CD4-positive, alpha-beta T cell treated with Interleukin-6 for 4 hours (primary cell): ENCODE measurements at regions not wholly inside any gene's neighbourhood (a gene's known extent, or its start where the extent isn't known, plus 50 kb on each side); places are given as distances from the start of the nearest gene placed in this dataset.
"Not testable (repeated sequence)": the region's sequence is repeated elsewhere in the genome, so short reads cannot be mapped to it uniquely, and the experiment has no call there.

Experiments used
- DNase-seq: peaks from one replicate; pipeline ENCODE4 v3.0.0-alpha.2; 2020; ENCODE audit warnings: mixed read lengths

DNA sequence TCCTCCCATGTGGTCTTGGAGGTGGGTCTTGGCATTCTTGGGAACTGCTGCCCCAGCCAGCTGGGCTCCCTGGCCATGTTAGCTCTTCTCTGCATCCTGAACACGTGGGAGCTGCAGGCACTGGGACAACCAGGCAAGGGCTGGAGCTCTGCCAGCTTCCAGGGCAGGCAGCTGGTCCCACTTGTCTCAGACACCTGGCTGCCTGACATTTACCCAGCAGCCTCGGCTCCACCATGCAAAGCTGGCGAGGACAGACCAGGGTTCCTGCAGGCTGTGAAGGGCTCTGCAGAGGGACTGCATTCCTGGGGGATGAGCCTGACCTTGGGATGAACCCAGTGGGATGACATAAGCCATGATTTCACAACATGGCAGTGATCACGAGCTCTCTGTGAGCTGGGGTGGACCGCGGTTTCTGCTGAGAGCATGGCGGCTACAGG is 99.0 kb upstream of the TSHZ3 start:
- DNase-seq: no peak

DNA sequence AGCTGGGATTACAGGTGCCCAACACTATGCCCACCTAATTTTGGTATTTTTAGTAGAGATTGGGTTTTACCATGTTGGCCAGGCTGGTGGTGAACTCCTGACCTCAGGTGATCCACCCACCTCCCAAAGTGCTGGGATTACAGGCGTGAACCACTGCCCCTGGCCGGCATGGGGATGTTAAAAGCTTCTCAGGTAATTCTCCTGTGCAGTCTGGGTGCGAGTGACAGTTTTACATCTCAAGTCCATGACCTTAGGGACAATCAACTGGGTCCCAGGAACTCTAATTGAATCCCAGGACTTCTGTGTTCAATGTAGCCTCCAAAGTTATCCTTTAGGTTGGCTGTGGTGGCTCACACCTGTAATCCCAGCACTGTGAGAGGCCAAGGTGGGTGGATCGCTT is 100.1 kb upstream of the TSHZ3 start:
- no peak for DNase-seq

DNA sequence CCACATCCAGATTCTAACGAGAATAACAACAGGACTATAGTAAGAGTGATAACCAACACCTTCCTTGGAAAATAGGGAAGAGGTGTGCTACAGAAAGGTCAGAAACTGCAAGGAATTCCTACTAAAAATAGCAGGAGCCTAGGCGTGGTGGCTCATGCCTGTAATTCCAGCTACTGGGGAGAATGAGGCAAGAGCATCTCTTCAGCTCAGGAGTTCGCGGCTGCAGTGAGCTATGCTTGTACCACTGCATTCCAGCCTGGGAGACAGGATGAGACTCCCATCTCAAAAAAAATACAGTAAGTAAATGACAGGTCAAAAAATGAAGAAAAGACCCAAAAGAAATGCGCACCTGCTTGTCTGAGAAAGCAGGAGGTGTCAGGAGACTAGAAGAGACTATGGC is 101.5 kb upstream of the TSHZ3 start:
- no peak for DNase-seq

DNA sequence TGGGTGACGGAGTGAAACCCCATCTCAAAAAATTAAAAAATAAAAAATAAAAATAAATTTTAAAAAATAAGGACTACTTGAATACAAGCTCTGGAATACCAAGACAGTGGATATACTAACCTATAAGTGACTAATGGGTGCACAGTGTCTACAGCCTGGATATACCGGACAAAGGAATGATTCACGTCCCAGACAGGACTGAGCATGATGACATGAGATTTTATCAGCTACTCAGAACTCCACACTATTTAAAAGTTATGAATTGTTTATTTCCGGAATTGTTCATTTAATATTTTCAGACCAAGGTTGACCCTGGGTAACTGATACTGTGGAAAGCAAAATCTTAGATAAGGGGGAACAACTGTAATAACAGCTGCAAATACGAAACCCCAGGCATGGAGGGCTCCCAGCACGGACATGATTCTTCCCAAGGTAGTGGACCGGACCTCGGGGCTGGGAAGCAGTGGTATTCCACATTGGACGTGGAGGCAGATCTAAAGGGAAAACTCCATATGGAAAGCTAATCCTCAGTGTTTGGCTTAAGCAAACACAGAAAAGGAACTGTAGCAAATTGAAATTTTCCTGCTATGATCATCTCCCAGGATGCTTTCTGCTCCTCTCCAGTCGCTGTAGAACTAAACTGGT is 102.6 kb upstream of the TSHZ3 start:
- DNase-seq: no peak

DNA sequence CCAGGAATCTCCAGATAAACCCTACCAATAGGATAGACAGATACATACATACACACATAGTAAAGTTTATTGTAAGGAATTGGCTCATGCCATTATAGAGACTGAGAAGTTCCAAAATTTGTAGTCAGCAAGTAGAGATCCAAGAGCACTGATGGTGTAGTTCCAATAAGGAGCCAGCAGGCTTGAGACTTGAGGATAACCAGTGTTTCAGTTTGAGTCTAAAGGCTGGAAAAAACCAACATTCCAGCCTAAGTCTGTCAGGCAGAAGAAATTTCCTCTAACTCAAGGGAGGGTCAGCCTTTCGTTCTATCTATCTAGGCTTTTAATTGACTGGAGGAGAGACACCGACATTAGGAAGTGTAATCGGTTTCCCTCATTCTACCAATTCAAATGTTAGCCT is 110.2 kb upstream of the TSHZ3 start:
- DNase-seq: no peak

DNA sequence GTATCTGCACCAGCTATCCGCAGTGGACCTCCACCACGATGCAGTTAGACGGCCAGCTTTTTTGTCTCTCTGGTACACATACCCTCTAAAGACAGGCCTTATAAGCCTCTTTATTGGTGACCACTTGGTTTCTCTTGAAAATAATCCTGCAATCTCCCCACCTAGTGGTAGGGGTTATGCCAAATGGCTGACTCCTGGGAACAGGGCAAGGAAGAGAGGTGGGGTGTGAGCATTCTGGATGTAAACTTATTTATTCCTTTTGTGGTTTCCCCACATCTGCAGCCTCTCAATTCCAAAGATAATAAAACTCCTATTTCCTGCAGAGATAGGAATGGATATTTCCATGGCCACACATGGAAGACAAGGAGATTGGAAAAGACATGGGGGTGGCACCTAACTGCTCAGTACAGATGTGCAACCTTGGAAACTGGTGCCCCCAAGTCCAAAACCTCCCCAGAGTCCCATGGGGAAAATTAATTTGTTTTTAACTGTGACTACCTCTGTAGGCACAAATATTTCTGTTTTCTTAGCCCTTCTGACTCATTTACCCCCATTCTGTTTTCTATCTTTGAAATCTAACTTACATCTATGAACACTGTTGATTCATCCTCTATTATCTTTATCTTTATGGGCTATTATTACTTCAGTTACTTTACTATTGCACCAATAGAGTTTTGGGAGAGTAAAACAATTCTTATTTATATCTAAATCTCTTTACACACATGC is 112.7 kb upstream of the TSHZ3 start:
- no peak for DNase-seq

DNA sequence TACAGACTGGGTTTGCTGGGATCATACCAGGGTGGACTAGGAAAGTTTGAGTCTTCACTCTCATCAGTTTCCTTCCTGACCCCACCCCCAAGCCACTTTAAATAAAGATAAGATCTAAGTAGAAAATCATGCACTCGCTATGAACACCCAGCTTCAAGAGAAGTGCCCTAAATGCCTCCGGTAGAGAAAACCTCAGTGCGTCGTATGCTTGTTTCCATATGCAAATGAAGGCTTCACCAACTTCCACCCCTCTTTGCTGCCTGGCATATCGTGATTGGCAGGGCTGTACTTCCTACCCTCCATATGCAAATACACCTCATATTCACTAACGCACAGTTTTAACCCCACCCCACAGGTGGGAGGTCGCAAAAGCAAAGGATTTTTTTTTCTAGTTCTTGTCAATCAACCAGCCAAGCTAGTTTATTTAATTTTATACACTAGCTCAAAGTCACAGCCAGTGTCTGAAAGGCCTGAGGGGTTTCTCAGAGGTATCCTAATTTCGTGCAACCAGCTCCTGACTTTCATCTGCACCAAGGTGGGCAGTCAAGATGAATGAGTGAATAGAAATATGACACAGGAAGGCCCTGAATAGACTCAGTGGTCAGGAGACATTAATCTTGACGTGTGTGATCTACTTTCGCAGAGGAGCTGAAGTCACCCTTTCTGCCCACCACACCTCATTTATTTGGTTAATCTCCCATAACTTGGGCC is 121.1 kb upstream of the TSHZ3 start:
- no peak for DNase-seq

DNA sequence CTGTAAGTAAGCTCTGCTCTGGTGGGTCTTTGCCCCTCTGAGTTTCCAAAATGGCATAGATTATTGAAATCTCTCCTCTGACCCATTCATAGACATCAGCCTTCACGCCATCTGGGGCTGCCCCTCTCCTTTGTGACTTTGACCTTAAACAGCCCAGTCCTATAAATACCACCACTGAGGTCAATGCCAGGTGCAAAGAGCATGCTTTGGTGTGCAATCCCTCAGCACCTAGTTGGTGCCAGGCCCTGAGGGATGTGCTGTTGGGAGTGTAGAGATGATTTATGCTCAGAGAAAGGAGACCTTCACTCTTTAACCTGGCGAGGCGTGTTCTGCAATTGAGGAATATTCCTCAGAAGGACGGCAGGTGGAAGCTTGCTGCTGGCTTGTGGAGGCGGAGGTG is 121.7 kb upstream of the TSHZ3 start:
- no peak for DNase-seq

DNA sequence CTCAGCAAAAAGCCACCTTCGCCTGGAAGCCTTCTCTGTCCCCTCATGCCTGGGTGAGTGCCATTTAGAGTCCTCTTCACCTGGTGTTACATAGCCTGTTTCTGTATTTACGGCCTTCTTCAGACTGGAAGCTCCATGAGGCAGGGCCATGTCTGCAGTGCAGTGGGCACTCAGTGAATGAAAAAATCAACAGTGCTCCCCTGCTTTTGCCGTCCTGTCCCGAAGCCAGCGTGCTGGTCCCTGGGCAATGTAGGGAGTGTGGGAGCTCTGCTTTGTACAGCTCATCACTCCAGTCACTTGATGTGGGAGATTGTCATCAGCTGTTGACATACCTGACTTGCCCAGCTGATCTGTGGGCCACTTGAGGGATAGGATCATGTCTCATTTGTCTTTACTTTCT is 129.0 kb upstream of the TSHZ3 start:
- no peak for DNase-seq

DNA sequence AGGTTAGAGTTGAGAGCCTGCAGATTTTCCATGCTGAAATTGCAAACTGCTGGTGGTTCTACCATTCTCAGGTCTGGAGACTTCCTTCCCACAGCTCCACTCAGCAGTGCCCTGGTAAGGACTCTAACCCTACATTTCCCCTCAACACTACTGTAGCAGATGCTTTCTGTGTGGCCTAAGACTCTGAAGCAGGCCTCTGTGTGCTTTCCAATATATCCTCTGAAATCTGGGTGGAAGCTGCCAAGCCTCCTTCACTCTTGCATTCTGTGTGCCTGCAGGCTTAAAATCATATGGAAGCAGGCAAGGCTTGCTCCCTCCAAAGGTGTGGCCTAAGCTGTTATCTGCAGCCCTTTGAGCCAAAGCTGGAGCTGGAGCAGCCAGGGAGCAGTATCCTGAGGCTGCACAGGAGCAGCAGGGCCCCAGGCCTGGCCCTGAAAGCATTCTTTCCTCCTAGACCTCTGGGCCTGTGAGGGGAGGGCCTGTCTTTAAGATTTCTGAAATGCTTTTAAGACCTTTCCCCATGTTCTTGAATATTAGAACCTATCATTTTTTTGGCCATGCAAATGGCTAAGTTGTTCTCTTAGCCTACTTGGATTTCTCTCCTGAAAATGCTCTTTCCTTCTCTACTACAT is 134.1 kb upstream of the TSHZ3 start:
- no peak for DNase-seq

DNA sequence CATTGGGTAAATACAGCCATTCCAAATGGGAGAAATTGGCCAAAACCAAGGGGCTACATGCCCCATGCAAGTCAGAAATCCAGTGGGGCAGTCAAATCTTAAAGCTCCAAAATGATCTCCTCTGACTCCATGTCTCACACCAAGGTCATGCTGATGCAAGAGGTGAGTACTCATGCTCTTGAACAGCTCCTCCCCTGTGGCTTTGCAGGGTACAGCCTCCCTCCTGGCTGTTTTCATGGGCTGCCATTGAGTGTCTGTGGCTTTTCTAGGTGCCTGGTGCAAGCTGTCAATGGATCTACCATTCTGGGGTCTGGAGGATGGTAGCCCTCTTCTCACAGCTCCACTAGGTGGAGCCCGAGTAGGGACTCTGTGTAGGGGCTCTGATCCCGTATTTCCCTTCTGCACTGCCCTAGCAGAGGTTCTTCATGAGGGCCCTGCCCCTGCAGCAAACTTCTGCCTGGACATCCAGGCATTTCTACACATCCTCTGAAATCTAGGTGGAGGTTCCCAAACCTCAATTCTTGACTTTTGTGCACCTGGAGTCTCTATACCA is 135.7 kb upstream of the TSHZ3 start:
- DNase-seq: not testable (repeated sequence)

DNA sequence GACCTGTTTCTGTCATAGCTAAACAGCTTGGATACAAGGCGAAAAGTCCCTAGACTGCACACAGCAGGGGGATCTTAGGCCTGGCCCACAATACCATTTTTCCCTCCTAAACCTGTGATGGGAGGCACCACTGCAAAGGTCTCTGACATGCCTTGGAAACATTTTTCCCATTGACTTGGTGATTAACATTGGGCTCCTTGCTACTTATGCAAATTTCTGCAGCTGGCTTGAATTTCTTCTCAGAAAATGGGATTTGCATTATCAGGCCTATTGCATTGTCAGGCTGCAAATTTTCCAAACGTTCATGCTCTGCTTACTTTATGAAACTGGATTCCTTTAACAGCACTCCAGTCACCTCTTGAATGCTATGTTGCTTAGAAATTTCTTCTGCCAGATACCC is 136.2 kb upstream of the TSHZ3 start:
- DNase-seq: no peak

DNA sequence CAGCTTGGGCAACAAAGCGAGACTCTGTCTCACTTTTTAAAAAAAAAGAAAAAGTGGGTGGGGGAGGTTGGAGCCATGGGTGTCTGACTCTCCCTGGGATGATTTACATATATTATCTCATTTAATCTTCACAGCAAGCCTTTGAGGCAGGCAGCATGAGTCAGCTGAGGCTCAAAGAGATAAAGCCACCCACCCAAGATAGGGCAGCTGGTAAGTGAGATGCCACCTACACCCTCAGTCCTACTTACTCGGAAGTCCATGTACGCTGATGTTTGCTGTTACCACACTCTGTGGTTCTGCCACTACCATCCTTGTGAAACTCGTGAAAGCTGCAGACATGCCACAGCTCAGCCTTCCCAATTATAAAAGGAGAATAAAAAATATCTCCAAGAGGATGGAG is 142.0 kb upstream of the TSHZ3 start:
- no peak for DNase-seq

DNA sequence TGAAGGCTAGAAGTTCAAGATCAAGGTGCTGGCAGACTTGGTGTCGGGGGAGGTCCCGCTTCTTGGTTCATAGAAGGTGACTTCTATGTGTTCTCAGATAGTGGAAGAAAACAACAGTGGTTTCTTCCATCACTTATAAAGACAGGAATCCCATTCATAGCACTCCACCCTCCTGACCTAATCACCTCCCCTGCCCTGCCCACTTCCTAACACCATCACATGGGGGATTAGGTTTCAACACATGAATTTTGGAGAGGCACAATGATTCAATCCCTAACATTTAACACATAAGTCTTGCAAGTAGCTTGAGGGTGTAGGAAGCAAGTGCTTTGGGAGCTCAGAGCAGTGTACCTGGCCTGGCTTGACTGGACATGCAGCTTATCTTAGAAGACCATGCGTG is 142.8 kb upstream of the TSHZ3 start:
- no peak for DNase-seq

DNA sequence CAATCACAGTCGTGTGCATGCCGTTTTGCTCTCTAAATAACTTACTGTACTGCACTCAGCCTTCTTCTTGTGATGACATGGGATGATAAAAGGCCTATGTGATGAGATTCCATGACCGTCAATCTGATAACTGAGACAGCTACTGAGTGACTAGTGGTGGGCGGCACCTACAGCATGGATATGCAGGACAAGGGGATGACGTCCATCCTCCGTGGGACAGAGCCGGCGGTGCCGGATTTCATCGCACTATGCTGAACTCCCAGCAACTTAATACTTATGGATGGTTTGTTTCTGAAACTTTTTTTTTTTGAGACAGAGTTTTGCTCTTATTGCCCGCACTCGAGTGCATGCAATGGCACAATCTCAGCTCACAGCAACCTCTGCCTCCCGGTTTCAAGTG is 146.8 kb upstream of the TSHZ3 start:
- DNase-seq: no peak

DNA sequence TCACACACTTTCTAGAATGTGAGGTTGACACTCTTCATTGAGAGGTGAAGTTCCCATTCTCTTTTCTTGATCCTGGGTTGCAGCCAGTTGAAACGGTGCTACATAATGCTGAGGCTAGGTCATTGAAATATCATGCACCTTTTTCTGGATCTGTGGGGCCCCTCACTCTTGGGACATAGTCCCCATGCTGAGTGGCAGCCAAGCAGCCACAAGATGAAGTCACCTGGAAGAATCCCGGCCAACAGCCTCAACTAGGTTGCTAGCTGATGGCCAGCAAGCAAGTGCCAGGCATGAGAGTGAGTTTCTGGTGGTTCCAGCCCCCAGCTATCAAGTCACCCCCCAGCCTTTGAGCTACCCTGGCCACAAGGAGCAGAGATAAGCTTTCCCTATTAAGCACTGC is 148.5 kb upstream of the TSHZ3 start:
- no peak for DNase-seq

DNA sequence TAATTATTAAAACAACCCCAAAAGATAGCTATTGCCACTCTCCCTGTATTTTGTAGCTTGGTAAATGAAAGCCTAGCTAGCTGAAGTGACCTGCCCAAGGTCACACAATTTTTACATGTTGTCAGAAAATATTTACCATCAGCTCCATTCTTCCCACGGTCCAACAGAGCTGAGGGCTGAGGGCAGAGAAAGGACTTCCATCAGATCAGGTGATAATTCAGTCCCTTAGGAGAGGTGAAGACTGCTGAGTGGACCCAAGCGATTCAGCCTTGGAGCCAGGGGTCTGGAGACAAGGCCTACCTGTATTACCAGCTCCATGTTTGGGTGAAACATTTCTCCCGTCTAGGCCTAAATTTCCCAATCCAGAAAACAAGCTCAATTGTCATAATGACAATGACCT is 149.5 kb upstream of the TSHZ3 start:
- DNase-seq: no peak

DNA sequence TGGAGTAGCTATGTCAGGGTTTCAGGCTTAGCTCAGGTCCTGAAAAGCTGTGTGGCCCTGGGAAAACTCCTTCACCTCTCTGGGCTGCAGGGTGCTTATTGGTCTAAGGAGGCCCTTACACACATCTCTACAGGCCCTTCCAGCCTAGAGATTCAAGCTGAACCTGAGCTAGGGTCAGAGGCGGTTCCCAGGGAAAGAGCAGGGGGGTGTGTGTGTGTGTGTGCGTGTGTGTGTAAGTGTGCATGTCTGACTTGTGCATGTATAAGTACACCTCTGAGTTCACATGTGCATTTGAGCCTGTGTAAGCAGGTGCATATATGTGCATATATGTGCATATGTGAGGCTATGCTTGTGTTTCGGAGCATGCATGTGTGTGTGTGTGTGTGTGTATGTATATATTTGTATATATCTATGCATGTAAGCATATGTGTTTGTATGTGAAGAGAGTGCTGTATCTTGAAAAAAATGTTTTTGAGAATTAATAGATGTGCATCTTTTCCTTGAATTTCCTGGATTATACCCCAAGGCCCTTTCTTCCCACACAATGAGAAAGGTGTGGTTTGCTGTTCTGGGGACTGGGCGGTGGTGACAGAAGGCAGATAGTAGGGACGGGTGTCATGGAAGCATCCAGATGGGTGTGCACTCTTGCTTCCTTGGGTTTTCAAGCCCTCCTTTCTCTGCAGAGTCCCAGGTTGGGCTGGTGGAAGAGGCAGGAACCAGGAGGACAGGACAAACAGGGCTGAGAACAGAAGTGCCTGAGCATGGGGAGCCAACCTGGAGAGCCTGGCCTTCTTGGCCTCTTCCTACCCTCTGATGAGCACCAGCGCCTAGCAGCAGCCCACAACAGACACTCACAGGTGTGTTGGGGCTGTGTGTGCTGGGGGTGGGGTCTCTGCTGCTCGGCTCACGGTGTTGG is 150.3 kb upstream of the TSHZ3 start:
- no peak for DNase-seq

DNA sequence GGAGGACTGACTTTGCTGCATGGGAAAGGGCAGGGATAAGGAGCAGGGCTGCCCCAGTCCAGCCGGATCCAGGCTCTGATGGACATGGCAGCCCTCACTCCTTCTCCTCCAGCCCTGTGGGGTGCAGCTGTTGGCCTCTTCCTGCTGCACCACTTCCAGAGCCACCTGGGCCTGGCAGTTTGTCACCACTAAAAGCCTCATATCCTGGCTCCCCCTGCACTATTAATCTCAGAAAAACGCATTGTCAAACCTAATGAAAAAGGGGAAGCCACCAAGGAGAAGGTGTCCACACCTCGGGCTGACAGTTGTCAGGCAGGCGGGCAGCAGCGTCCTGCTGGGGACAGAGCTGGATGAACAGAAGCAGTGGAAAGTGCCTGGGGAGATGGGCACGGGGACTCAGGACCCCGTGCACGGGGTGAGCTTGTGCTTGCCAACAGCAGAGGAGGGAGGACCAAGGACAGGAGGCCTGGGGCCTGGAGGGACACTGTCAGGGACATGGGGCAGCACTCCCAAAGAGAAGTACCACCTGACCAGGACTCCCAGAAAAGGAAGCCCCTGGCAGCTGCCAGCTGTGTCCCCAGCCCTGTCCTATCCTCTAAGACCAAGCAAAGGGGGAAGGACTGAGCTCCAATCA is 151.1 kb upstream of the TSHZ3 start:
- no peak for DNase-seq

DNA sequence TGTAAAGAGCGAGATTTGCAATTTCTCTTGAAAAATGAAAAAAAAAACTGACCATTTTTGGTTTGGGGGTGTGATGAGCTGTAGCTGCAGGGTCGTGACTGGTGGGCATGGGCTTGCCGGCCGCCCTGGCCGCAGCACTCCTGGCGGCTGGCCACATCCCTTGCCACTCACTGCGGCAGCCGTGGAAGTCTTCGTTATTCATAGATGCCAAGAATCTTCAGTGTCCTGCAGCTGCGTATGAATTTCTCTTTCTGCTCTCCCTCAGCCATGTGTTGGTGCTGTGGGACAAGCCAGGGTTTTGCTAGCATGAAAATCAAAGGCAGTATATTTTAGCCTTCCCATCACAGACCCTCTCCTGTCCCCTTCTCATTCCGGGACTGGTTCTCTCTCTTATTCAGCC is 151.7 kb upstream of the TSHZ3 start:
- DNase-seq: no peak

DNA sequence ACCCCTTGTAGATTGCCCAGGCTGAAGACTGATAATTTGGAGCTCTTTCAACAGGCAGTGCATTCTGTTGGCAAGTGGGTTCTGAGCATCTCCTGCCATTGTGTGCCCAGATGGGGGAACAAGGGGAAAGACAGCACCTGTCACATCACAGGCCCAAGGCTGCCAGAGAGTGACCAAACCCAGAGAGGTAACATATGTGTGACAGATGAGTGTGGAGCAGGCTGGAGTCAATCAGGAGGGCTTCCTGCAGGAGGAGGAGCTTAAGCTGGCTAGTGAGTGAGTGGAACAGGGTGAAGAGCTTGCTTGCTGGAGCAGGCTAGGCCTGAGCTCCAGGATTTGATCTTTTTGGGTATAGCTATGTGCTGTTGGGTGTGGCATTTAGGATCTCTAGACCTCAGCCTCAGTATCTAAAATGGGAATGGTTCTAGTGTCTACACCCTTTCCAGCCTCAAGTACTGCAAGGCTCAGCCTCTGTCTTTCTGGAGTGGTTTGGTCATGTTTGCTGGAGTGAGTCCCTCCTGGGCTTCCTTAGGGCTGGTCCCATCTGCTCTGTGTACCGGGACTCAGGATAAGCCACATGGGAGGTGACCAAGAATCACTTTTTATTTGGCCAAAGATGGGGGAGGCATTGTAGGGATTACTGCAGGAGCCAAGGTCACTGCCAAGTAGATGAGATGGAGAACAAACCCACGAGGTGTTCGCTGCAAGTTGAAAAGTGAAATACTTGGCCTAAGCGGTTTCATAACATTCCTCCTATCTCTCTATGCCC is 152.4 kb upstream of the TSHZ3 start:
- DNase-seq: no peak
